ENCODE measurements at regions not wholly inside any gene's neighbourhood (a gene's known extent, or its start where the extent isn't known, plus 50 kb on each side); places are given as distances from the start of the nearest gene placed in this dataset.
"Not testable (repeated sequence)": the region's sequence is repeated elsewhere in the genome, so short reads cannot be mapped to it uniquely, and the experiment has no call there.

DNA sequence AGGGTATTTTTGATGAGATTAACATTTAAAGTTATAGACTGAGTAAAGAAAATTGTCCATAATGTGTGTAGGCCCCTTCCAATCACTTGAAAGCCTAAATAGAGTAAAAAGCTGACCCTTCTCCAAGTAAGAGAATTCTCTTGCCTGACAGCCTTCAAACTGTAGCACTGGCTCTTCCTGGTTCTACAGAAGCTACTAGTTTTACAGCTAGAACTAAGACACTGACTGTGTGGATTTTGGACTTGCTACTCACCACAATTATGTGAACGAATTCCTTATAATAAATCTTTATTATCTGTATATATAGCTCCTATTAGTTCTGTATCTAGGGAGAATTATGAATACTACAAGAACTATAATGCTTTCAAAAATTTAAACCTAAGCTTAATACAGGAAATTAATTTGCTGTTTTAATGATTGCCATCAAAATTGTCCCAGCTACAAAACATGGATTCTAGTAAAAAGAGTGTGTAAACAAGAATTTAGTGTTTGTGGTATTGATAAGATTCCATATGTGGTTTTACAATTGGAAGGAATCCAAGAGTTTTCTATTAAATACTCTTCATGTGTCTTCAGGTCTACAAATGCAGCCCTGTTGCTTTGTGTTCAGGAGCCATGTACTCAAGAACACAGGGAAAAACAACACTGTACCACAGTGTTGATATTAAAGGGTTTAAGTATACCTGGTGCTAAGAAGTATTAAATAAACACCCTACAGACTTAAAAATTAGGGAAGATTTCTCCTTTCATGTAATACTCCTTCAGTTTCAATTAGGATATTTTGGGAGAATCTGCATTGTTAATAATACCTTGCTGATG is 366.5 kb downstream of the CXXC4 start:
- DNase-seq = no peak

DNA sequence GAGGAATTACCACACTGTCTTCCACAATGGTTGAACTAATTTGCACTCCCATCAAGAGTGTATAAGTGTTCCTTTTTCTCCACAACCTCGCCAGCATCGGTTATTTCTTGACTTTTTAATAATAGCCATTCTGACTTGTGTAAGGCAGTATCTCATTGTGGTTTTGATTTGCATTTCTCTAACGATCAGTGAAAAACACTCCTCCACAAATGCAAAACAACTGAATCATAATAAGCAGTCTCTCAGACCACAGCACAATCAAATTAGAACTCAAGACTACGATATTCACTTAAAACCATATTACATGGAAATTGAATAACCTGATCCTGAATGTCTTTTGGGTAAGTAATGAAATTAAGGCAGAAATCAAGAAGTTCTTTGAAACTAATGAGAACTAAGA is 371.7 kb downstream of the CXXC4 start:
- DNase-seq = no peak

GRCh38 chr4:104117776-104118175 is 376.9 kb downstream of the CXXC4 start:
- DNase-seq = no peak

- no peak for DNase-seq
Measured at GRCh38 chr4:104113850-104114249, 380.8 kb downstream of the CXXC4 start.

DNA sequence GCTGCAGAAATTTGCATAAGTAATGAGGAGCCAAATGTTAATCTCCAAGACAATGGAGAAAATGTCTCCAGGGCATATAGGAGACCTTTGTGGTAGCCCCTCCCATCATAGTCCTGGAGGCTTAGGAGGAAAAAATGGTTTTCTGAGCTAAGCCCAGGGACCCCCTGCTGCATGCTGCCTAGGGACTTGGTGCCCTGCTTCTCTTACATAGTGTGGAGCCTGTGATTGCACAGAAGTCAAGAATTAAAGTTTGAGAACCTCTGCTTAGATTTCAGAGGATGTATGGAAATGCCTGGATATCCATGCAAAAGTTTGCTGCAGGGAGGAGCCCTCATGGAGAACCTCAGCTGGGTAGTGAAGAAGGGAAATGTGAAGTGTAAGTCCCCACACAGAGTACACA is 379.4 kb upstream of the TACR3 start:
- DNase-seq = no peak

- DNase-seq = no peak
Measured at GRCh38 chr4:104093247-104093646, 373.5 kb upstream of the TACR3 start.

DNA sequence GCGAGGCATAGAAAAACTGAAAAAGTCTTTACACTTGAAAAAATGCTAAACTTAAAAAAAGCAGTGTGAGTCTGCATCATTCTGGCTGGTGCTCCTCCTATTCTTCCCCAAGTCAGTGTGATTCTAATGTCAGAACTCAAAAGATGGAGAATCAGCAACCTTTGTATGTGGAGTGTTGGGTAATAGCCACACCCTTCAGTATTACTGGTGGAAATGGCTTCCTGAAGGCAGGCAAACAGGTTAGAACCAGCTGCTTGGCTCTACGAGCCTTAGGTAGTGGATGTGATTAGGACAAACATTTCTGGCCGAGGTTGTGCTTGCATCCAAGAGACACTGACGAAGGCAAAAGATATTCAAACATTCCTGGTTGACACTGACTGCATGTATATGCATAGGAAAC is 353.4 kb upstream of the TACR3 start:
- DNase-seq = no peak

GRCh38 chr4:104066533-104066932 is 346.7 kb upstream of the TACR3 start:
- DNase-seq = no peak

DNA sequence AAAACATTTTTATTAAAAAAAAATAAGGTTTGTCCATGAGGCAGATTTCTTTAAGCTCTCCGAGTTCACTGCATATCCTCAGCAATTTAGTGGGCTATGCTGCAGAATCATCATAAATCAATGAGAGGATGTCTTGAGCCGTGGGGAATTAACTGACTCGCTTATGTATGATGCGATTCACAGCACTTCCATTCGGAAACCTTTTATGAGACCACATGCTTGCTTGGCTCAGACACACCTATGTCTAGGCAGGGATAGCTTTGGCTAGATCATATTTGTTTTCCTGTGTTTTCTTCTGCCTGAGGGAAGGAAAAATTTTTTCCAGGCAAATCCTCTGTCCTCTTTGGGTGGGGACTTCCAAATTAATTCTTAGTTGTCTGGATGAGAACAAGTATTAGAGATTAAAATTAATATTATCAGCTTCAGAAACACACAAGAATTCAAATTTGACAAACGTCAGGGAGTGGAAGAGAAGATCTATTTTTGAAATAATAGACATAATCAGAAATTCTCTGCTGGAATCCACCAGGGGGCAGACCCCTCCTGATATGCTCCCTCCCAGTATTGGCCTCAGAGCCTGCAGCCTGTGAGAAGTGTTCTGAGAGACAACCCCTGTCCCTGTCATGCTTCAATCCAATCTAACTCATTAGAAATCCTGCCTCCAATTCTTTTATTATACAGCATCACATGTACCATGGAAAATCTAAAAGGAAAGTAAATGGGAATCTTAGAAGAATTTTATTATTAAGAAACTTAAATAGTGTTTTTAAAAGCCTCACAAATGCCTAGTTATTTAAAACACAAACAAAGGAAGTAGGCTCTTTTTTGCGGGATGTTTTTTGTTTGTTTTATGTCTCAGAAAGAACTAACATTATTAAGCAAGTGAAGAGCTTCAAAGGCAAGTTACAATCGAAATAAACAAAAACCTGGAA is 345.1 kb upstream of the TACR3 start:
- DNase-seq = no peak

GRCh38 chr4:104063341-104063740 is 343.6 kb upstream of the TACR3 start:
- no peak for DNase-seq

- no peak for DNase-seq
Measured at GRCh38 chr4:104044369-104044768, 324.6 kb upstream of the TACR3 start.

DNA sequence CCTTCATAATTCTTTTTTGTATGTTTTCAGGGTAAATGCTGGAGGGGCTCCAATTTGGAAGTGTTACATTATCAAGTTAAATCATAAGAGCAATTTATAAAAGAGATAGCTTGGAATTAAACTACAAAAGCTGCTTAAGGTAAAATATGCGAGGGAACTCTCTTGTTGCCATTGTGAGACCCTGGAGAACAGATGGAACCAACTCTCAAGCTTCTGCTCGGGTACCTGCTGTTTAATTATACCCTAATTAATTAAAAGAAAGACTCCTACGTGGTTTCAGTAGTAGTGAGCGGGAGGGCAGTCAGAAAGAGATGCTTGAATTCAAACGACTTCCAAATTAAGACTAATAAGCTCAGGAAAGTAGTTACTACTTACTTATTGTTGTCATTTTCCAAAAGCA is 313.1 kb upstream of the TACR3 start:
- no peak for DNase-seq

DNA sequence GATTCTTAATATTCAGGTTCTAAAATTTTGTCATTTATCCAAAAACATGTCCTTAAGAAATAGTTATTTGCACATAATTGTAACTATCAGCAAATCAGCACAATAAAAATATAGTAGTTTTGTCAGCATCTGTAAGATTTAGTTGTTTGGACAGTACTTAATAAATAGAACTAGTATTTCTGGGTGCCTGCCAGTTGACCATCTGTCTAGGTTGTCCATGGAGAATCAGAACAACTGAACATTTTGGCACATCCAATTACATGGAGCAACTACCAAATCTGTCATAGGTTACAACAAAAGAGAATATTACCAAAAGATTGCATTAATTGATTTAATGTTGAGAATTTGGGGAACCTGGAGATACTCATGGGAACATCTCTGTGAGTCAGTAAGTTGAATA is 305.5 kb upstream of the TACR3 start:
- DNase-seq = no peak

DNA sequence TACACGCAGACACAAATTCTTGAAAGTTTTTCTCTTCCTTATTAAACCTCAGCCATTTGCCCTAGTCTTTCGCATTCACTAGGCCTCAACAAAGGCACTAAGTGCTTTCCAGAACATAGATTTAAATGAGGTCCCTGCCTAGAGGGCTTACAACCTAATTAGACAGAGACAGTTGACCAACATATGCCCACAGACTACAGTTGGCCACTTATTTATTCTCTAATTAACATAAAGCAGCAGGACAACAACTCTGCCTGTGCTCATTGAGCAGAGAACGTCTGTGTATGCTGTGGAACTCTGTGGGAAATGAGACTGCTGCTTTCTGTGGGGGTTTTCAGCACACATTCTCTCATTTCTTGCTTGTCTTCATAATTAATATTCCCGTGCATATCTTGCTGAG is 303.0 kb upstream of the TACR3 start:
- no peak for DNase-seq

DNA sequence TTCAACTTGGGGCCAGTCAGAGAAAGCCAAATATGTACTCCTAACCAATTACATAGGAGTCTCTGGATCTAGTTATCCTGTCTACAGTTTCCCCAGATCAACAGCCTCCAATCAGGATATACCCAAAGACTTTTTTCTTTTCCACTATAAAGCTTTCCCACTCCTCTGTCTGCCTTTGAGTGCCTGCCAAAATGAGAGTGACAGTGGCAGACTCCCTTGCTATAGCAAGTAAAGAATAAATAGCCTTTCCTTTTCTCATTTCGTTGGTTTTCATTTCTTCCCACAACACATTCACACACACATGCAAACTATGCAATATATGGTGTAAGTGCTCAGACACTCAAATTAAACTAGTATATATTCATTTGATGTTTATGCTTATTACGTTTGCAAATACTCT is 302.4 kb upstream of the TACR3 start:
- DNase-seq = no peak

DNA sequence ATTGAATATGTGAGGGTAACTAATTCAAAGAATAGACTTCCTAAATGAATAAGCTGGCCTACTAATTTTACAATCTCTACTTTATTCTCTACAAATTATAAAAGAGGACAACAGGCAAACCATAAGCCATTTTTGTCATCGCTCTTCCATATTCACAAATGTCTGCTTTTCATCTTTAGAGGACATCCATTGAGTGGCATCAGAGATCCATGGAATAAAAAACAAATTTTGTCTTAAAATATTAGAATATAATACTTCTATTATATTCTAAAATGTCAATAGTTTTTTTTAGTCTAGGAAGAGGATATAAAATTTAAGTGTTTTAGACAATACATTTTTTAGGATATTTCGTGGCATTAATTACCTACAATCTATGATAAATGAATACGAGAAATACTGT is 300.9 kb upstream of the TACR3 start:
- no peak for DNase-seq

DNA sequence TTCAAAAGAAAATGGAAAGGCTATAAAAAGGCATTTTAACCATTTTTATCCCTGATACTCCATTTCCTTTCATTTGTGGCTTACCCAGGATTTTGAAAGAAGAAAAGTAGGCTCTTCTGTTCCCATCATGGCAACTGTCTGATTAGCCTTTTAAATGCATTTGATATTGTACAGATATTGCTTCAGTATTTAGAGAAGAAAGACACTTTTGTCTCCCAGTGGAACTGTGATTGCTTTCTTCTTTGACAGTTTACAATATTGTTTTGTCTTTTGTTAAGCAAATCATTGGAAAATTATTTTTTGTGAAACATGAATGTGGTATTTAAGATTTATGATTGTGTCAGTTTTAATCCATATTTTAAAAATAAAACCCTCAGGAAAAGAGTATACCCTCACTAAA is 297.4 kb upstream of the TACR3 start:
- no peak for DNase-seq

DNA sequence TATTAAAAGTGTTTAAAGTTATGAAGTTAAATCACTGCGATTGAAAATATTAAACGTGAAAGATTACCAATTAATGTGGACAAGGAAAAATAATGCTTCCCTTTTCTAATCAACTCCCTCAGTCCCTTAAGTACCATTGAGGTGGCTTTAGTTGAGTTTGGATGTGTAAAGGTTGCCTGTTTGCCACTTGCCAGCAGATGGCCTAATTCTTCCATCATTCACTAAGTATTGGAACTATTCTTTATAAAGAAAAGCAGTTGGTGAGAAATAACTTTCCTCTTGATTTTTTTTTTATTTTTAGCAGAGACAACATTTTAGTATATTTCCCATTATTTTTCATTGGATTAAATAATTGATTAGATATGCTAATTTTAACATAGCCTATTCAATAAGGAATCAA is 295.9 kb upstream of the TACR3 start:
- DNase-seq = no peak

DNA sequence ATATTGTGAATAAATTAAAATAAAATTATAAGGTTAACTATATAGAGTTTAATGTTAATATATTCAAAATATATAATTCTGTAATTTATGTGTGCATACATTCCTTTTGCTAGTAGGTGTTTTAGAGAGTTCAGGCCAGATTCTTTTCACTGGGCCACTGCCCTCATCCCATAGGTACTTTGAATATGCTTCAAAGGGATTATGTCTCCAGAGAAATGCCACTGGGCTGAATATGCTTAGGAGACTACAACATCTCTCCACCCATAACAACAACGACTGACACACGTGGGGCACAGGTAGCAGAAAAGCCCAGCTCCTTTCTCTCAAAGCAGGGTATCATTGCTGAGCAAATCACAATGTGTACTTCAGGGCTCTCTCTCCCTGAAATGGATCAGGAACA is 290.9 kb upstream of the TACR3 start:
- no peak for DNase-seq

DNA sequence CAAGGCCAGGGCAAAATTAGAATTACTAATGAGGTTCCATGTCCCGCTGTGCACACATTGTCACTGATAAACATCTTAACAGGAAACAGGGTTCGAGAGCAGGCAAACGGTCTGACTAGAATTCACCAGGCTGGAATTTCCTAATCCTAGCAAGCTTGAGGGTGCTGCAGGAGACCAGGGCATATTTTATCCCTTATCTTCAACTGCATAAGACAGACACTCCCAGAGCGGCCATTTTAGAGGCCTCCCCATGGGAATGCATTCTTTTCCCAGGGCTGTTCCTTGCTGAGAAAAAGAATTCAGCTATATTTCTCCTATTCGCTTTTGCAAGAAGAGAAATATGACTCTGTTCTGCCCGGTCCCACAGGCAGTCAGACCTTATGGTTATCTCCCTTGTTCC is 282.5 kb upstream of the TACR3 start:
- DNase-seq = not testable (repeated sequence)

DNA sequence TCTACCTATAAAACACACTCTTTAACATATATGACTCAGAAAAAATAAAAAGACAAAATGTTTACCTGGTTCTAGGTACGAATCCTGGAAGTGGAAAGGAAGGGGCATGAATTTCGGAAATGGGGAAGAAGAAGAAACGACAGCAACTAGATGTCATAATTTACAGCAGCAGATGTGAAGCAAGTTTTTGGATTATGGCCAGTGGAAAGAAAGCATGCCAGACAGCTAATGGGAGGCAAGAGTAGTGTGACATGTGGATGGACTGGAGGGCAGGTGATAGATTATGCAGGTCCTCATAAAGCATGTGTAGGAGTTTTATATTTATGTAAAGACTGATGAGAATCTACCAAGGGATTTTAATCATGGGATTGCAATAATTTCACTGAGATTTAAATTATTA is 279.0 kb upstream of the TACR3 start:
- no peak for DNase-seq

- DNase-seq = no peak
Measured at GRCh38 chr4:103996637-103997036, 276.9 kb upstream of the TACR3 start.

DNA sequence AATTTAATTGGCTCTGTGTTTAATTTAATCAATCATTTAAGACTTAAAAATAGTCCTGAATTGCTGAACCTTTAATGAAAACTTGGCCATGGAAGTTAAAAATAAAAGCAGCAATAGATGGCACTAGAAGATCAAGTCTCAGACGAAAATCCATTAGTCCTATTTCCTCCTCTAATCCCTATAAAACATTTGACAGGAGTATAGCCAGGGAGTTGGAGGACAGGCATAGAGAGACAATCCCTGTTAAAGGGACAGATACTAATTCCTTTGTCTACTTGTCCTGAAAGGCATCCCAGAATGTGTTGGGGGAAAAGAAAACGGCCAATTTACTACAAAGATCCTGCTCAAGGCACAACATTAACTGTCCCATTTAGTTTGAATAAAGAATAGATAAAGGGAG is 276.3 kb upstream of the TACR3 start:
- no peak for DNase-seq

DNA sequence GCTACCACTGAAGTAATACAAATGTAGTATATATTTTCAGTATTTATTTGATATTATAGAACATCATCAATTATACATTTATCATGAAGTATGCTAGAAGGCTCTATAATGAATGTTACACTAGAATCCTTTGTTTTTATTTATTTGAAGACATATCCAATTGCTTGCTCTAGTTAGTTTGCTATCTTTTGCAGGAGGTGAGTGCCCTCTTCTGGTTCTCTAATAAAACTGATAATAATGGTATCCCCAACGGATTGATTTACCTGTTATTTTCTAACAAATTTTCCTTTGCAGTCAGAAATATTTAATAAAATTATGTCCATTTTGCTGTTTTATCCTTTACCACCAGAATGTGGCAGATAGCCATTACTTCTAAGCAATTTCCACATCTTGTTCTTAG is 274.3 kb upstream of the TACR3 start:
- DNase-seq = no peak
